HG02840 (cell line): ENCODE measurements at regions not wholly inside any gene's neighbourhood (a gene's known extent, or its start where the extent isn't known, plus 50 kb on each side); places are given as distances from the start of the nearest gene placed in this dataset.

Experiments
- ATAC-seq: cut with Tn5 transposase; IDR thresholded peaks from one replicate; pipeline ENCODE4 v1.9.1; 2021; ENCODE audit warnings: mild to moderate bottlenecking, moderate library complexity, moderate number of reproducible peaks; ENCODE audit not compliant: unreplicated experiment, low FRiP score

DNA sequence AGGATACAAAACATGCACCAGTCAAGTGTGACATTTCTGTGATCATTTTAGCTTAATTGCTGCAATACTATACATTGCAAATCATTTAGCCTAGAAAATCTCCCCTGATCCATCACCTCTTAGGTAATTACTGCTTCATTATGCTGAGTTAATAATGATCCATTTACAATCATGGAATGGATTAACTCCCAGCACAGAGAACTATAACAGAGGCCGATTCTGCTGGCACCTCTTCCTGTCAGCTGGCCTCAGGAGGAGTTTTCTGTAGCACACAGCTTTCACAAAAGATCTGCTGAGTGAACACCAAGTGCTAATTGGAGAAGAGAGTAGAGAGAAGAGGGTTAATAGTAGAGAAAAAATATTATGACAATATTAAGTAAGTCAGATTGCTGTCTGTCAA, 591.8 kb upstream of the KIRREL3 start:
- no peak for ATAC-seq

DNA sequence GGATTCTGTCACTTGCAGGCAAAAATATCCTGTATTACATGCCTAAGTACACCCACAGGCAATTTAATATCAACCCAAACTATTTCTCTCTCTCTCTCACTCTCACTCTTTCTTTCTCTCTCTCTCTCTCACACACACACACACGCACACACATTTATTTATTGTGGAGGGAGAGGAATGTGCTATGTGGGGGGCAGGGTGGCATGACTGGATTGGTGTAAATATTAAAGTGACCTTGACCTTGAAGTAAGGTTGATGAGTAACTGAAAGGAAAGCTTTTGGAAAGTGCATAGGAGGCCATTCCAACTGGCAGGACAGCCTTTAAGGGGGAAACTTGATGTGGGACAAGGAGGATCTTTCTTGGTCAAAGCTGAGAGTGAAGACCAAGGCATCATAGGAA, 589.7 kb upstream of the KIRREL3 start:
- ATAC-seq: no peak

DNA sequence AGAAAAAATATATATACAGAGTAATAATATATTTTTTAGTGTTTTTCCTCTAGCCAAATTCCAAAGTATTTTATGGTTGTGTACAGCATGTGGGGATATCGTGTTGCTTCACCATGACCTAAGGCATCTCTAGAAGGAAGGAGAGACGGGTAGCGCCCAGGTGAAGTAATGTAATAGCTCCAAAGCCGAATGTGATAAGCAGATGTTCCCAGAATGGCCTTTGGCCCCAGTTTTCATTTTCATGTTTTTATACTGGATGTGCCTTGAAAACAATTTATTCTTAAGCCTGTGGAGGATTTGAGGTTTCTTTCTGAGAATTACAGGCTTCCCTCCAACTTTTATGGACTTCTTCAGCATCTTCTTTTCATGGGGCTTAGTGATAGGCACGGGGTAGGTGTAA, 587.9 kb upstream of the KIRREL3 start:
- no peak for ATAC-seq

DNA sequence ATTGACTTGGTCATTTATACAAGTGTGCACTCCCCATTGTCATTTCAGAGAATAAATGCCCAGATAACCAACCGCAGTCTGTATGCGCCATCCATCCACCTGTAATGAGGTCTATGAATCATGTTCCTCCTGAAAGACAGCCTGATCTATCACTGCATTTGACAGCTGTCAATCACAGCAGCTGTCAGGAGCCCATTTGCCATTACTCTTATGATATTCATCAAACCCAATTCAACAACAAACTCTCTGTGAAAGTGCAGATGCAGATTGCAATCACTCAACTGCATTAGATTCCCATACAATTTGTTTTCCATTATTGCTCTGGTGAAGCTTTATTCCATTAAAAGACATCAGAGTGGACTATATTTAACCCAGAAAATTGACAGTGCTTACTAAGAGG, 586.9 kb upstream of the KIRREL3 start:
- ATAC-seq: no peak

DNA sequence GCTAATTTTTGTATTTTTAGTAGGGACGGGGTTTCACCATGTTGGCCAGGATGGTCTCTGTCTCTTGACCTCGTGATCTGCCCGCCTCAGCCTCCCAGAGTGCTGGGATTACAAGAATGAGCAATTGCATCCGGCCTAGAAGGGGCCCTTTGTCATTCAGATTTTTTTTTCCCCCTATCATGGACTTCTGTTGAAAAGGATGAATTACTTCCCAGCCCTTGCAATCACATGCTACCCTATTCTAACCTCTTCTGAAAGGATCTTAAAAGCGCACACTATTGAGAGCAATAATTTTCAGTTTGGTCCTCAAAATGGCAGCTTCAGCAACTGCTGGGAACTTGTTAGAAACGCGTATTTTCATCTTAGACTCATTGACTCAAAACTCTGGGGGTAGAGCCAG, 575.6 kb upstream of the KIRREL3 start:
- ATAC-seq: no peak

DNA sequence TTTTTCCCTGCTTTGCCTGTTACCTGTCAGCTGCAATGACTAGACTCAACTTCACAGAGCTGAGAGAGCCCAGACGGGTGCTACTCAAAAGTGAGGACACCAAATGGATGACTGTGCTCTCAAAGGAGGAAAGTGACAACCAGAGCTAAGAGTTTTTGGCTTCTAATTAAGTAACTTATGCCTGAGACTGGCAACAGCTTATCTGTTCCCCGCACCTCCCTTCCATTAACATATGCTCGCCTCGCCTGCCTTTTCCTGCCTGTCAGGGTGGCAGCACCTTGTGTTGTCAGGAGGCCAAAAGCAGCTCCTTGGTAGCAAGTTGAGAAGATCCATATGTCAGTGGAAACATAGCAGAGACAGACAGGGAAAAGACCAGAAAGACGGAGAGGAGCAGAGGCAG, 573.9 kb upstream of the KIRREL3 start:
- ATAC-seq: no peak

DNA sequence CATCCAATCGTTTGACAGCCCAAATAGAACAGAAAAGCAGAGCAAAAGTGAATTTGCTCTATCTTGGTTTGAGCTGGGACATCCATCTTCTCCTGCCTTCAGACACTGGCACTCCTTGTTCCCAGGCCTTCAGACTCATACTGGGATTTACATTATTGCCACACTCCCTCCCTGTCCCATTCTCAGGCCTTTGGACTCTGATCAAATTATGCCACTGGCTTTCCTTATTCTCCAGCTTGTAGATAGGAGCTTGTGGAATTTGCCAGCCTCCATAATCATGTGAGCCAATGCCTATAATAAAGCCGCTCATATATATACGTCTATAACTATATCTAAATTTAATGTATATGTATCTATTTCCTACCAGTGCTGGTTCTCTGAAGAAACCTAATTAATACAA, 568.3 kb upstream of the KIRREL3 start:
- no peak for ATAC-seq

DNA sequence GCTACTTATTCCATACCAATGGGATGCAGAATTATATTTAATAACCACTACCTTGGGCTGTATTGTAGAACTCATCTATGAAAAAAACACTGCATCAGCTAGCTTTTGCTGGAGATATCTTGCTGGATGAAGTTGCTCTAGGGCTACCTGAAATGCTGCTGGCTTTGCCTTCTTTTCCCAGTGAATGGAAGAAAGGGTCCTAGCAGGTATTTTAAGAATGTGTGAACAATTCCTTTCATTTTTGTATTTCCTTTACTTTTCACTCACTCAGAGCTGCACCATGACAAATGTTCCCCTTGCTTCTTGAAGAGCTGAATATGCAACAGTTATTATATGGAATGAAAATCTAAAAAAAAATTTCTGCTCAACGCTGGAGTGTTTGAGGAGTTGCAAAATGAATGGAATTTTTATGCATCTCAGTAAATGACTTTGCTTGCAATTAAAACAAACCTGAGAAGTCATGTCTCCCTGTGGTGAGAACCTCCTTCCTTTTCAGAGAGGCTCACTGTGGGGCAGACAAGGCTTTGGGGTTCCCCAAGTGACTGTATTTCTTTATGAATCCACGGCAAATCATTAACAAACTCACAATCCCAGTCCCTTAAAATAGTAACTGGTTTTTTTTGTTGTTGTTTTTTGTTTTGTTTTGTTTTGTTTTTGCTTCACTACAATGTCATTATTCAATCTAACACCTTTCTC, 566.8 kb upstream of the KIRREL3 start:
- ATAC-seq: no peak

DNA sequence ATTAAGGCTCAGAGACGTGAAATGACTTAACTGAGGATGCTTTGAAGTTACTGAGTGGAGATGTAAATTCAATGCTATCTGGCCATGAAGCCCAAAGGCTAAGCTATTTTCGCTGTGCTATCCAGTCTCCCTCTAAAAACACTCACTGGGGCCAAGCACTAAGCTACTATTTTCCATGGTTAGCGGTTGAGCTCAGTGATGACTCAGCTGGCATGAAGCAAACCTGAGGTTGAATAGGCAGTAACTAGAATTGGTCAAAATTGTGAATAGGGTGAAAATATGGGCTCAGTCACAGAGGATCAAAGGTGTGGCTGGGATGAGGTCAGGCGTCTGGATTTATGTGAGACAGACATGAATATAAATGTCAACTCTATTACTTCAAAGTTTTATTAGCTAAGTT, 564.2 kb upstream of the KIRREL3 start:
- ATAC-seq: no peak

DNA sequence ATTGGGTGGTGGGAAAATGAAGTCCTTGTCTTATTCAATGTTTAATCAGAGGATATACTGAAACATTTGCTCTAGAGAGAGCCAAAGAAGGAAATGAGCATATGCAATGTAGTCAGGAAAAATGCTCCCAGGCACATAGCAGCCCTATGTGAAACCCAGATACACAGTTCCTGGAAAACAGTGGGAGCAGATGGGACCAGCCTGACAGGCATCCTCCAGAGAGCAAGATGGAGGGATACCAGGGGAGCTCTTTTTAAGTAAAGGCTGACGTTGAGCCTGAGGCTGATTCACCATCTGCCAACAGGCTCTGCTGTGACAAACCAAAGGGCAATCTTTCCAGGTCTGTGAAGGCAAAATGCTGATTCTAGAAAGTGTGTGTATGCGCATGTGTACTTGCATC, 559.4 kb upstream of the KIRREL3 start:
- ATAC-seq: no peak

DNA sequence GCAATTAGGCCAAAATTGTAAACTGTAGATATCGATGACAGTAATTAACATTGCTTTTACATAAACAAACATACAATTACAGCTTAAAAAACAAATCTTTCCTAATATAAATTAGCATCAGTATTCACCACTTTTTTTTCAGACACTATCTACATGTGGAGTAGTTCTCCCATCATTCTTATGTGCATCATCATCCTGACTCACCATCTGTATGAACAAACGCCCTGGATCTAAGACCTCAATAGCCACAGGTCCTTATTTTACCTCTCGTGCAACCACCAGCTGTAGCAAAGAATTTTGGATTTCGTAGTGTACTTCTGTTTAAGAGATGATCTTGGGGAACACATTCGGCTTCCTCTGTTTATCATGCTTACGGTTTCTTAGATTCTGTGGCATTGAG, 551.9 kb upstream of the KIRREL3 start:
- ATAC-seq: no peak

DNA sequence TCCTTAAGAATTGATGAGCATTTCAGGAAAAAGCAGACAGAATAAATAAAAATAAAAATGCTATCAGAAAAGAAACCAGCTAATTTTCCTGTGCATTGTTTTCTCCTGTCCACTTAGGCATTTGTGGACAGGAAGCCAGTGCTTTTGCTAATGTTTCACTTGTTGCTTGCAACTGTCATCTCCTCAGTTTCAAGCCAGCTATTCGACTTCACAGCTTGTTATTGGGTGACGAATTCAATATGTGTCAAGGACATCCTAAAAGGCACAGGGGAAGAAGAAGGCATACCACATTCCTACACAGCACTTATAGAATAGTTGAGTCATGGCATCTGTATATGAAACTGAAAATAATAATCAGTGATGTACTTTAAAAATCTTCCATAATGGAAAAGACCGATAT, 530.6 kb upstream of the KIRREL3 start:
- no peak for ATAC-seq

DNA sequence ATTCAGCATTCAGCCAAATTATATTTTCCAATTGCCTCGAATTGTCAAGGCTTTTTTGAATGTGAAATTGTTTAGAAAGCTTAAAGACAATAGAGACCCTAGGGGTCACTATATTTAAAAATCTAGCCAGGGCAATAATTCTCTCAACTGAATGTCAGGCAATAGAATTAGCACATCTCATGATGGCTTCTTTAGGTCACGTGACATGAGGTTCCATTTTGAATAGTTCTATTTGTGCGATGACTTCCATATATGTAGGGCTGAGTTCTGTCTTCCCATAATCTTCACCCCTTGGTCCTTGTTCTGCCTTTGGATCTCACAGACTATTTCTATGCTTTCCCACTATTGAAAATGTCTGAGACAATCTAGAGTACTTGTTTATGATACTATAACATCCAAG, 527.7 kb upstream of the KIRREL3 start:
- ATAC-seq: no peak

DNA sequence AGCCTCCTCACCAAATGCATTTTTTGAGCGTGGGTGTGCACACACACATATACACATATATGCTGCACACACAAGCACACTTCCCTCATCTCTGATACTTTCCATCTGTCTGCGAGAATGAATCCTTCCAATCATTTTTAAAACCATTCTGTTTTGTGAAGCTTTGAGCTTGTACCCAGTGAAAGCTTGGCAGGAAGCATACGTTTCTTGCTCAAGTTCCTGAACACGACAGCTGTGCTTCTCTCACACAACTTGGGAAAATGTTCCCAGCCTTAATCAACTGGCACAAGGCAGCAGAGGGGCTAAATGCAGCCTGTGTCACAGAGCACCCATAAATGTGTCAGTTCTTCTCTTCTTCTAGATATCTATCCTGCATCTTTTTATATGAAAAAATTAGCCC, 524.0 kb upstream of the KIRREL3 start:
- ATAC-seq: no peak

DNA sequence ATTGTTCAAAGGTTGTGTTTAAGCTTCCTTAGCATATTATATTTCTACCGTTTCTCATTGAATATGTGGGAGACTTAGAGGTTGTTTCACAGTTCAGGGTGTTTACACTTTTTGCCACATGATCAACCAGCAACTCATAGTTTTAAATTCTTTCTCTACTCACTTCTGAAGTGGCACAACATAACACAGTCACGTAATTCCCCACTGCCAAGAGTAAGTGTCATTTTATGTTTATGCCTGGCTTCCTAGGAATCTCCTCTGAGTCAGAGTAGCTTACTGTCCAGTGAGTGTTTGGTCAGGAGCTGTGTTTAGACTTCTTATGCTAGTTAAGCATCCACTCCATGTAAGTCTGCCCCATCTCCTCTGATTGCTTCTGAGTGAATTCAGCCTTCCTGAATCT, 520.8 kb upstream of the KIRREL3 start:
- no peak for ATAC-seq

DNA sequence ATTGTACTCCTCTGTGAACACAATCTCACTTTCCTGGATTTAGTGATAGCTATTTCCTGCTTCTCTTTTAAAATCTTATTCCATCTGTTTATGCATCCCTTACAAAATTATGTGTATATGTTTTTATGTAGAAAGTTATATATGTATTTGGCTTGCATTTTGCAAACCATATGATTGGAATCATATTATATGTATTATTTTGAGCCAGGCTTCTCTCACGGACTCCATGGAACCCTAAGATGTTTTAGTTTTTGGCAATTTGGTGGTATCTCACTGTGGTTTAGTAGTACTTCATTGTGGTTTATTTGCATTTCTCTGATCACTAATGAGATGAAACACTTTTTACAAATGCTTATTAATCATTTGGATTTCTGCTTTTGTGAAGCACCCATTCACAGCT, 507.3 kb upstream of the KIRREL3 start:
- ATAC-seq: no peak

DNA sequence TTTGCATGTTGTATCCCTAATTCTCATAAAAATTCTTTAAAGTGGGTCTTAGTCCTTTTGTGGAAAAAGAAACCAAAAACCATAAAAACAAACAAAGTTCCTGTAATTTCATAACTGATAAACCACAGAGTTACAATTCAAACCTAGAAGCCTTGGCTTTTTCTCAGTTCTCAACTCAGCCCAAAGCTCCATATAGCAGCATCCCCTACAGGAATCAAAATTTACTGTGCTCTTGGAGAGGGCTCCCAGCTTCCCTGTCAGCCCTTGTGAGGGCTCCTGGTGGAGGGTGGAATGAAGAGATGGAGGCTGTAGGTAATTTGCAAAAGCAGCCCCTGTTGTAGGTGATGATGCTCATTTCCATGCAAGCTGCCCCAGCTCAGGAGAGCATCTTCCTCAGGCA, 506.1 kb upstream of the KIRREL3 start:
- no peak for ATAC-seq

DNA sequence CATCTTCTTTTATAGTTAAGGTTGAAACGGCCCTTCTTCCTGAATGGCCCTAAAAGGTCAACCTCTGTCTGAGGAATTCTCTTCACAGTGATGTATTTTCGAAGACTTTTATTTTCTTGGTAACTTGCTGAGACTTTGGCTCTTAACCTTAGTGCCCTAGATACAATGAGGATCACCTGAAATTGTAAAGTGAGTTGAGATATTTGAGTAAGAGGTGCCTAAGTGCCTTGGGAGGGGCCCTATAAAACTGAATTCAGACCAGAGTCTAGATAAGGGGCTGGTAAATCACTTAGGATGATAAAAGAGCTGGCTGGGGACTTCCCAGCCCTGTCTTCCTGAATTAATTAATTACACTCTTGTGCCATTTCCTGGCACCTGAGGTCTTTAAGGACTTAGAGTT, 505.6 kb upstream of the KIRREL3 start:
- ATAC-seq: no peak

DNA sequence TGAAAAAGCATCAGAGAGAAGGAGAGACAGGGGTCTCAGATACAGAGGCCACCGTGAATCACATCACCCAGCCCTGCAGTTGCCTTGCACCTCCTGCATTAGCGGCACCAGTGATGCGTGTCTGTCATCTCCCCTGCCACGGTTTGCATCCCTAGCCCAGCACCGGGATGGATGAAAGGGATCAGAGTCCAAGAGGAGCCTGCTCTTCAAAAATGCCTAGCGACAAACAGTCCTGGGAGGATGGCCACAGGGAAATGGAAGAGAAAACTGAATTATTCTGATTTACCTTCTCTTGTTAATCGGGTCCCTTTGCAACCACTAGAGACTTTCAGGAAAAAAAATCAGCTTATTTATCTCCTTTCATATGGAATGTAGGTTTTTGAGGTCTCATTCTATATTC, 495.6 kb upstream of the KIRREL3 start:
- ATAC-seq: no peak

DNA sequence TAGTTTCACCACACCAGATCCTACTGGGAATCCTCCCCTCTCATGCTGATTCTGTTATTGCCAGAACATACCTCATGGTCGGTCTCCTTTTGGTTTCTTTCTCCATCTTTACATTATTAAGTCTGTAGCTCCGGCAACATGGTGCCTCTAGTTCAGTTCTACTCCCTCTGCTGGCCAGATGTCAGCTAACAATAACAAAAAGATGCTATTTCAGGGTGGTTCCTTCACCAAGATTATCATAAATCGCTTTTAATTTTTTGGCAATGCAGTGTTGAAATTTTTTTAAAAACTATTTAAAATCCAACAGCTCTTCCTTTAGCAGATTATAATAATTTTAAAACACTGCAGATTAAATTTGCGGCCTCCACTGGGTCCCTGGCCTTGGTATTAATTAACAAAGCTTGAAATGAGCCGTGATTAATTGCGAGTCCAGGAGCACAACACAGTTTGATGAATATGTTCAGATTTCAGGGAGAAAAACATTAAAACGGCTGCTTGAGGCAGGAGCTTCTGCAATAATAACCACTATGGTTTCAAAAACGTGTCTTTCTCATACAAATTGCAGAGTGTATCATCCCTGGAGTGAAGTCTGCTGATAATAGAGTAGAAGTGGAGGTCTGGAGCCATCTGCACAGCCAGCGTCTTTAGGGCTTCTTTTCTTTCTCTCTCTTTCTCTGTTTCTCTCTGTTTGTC, 492.9 kb upstream of the KIRREL3 start:
- ATAC-seq: no peak

DNA sequence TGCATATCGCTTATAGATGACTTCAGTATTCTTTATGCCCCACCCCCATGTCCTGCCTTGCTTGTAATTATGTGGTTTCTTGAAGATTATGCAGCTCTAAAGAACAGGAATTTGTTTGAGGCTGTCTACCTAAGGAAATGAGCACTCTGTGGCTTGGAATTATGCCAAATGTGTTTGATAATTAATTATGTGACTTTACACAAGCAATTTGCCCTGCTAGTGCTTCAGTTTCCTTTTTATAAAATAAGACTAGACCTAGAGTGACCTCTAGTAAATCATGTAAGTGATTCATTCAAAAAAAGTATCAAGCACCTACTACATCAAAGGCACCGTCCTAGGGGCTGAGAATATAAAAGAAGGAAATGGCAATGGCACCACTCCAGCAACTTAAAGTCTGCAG, 491.5 kb upstream of the KIRREL3 start:
- no peak for ATAC-seq

DNA sequence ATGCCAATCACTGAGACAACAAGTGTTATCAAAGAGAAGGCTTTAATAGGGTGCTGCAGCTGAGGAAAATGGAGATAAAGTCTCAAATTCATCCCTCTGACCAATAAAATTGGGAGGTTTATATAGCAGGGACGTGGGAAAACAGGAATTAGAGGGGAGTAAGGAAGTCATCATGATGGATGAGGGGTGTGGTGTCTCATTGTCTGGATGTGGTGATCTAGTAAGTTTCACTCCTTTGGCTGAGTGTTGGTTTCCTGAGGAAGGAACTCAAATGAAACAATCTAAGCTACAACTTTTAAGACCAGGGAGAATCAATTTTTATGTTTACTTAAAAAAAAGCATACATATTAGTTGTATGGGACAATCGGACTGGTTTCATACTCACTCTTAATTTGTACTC, 491.0 kb upstream of the KIRREL3 start:
- no peak for ATAC-seq

DNA sequence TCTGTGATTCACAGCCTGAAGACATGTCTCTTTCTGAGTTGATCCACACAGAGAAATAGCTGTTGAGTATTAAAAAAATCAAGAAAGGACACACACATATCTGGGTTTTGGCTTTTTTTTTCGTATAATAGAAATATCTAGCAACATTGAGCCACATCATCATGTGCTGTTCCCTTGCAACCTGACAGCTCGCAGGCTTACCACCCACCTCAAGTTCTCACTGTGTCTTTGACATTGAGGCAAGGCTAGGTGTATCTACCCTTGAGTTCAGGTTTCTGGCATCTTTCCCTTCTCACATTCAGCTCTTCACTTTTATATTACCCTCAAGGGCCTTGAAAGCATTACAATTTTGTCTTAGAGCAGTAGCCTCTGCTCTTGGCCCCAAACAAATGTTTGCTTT, 490.3 kb upstream of the KIRREL3 start:
- ATAC-seq: no peak
